SK-N-SH (cell line): ENCODE measurements at regions not wholly inside any gene's neighbourhood (a gene's known extent, or its start where the extent isn't known, plus 50 kb on each side); places are given as distances from the start of the nearest gene placed in this dataset.
A peak's percentile ranks its signal among the peaks of the same experiment; 100 is the strongest.

Experiments
- CTCF ChIA-PET: fragments of 300-600, 350-600 bp; formaldehyde crosslinking; extraction: SDS; loops from one replicate; lab custom pipeline; 2021; lab: Yijun Ruan, JAX
- POLR2A ChIA-PET: fragments of 350-600 bp; sonication (Branson Sonifier 250); formaldehyde crosslinking; extraction: SDS; loops from one replicate; lab custom pipeline; 2020; ENCODE audit warnings: antibody characterized with exemption, inconsistent platforms; lab: Yijun Ruan, JAX
- DNase-seq: peaks from one replicate; pipeline ENCODE4 v3.0.0; 2012
- H2AFZ ChIP-seq: fragments of 200-600 bp; sonication (generic); 2 replicates; pipeline ENCODE4 v1.8.1; 2016; ENCODE audit warnings: antibody characterized with exemption, mild to moderate bottlenecking, low read depth
- H3F3A ChIP-seq: fragments of 200-600 bp; sonication (generic); replicated peaks from 2 replicates; pipeline ENCODE3; 2016; ENCODE audit warnings: antibody characterized with exemption, mild to moderate bottlenecking; ENCODE audit not compliant: insufficient read depth
- H3K27ac ChIP-seq, 2 experiments: fragments of 200-500 bp in 1 of 2; fragments of 200-600 bp in 1 of 2; sonication (Bioruptor generic) in 1 of 2; sonication (generic), shearing (Covaris generic) in 1 of 2; 2 replicates each; pipeline versions ENCODE4 v1.5.1 to v1.6.1; 2014 to 2016; ENCODE audit warnings: low read depth in 2 of 2, inconsistent platforms in 1 of 2, low read length in 1 of 2, mild to moderate bottlenecking in 1 of 2, mixed read lengths in 1 of 2
- H3K27me3 ChIP-seq: fragments of 200-600 bp; sonication (generic), shearing (Covaris generic); 2 replicates; pipeline ENCODE4 v1.6.1; 2016; ENCODE audit warnings: mixed run types; ENCODE audit not compliant: insufficient read depth
- H3K36me3 ChIP-seq, 2 experiments: fragments of 200-500 bp in 1 of 2; fragments of 200-600 bp in 1 of 2; sonication (Bioruptor generic) in 1 of 2; sonication (generic) in 1 of 2; replicated peaks in 1 of 2; 2 replicates each; pipeline versions ENCODE3 to v1.5.1; 2014 to 2016; ENCODE audit warnings: low read length in 1 of 2, mild to moderate bottlenecking in 1 of 2; ENCODE audit not compliant: insufficient read depth in 2 of 2, control insufficient read depth in 1 of 2
- H3K4me1 ChIP-seq, 2 experiments: fragments of 200-500 bp in 1 of 2; fragments of 200-600 bp in 1 of 2; sonication (Bioruptor generic) in 1 of 2; sonication (generic), shearing (Covaris generic) in 1 of 2; 2 replicates each; pipeline versions ENCODE4 v1.5.1 to v1.6.1; 2014 to 2016; ENCODE audit warnings: low read depth in 1 of 2, low read length in 1 of 2, mixed run types in 1 of 2; ENCODE audit not compliant: insufficient read depth in 2 of 2, control insufficient read depth in 1 of 2
- H3K4me2 ChIP-seq: fragments of 200-600 bp; sonication (generic), shearing (Covaris generic); 2 replicates; pipeline ENCODE4 v1.6.1; 2017; ENCODE audit warnings: mixed run types
- H3K4me3 ChIP-seq, 2 experiments: fragments of 200-500 bp in 1 of 2; fragments of 200-600 bp in 1 of 2; sonication (Bioruptor generic) in 1 of 2; sonication (generic), shearing (Covaris generic) in 1 of 2; 2 replicates each; pipeline versions ENCODE4 v1.5.1 to v1.8.1; 2014 to 2016; ENCODE audit warnings: low read depth in 2 of 2, inconsistent platforms in 1 of 2, low read length in 1 of 2, mild to moderate bottlenecking in 1 of 2, mixed read lengths in 1 of 2, moderate library complexity in 1 of 2
- H3K79me2 ChIP-seq: fragments of 200-600 bp; sonication (generic); 2 replicates; pipeline ENCODE4 v1.8.1; 2017; ENCODE audit warnings: mild to moderate bottlenecking; ENCODE audit not compliant: insufficient read depth
- H3K9ac ChIP-seq: fragments of 200-600 bp; sonication (generic); 2 replicates; pipeline ENCODE4 v1.6.1; 2017; ENCODE audit warnings: mixed run types
- H3K9me2 ChIP-seq: fragments of 200-600 bp; sonication (generic); 2 replicates; pipeline ENCODE4 v1.6.1; 2017; ENCODE audit warnings: mixed run types
- H3K9me3 ChIP-seq: fragments of 200-600 bp; sonication (generic); 2 replicates; pipeline ENCODE4 v1.6.1; 2017; ENCODE audit warnings: mixed run types, mild to moderate bottlenecking, moderate library complexity
- H4K20me1 ChIP-seq: fragments of 200-600 bp; sonication (generic); 2 replicates; pipeline ENCODE4 v1.6.1; 2017; ENCODE audit warnings: mild to moderate bottlenecking, mixed run types; ENCODE audit not compliant: insufficient read depth
- EP300 ChIP-seq, 2 experiments: IDR thresholded peaks; 2 replicates each; pipeline versions ENCODE4 v1.4.0 to v1.6.1; 2012; ENCODE audit warnings: borderline replicate concordance in 1 of 2, low read depth in 1 of 2, low read length in 1 of 2
- EZH2phosphoT487 ChIP-seq: fragments of 200-600 bp; sonication (generic); IDR thresholded peaks from 2 replicates; pipeline ENCODE4 v1.6.1; 2017; ENCODE audit warnings: low read depth, mixed run types, mild to moderate bottlenecking, antibody characterized with exemption, moderate library complexity, borderline replicate concordance
- JUND ChIP-seq: IDR thresholded peaks from 2 replicates; pipeline ENCODE4 v1.4.0; 2012
- MXI1 ChIP-seq: IDR thresholded peaks from 2 replicates; pipeline ENCODE4 v1.6.1; 2012; ENCODE audit warnings: mild to moderate bottlenecking, low read depth, low read length, improper control_type of control experiment
- POLR2AphosphoS5 ChIP-seq: IDR thresholded peaks from 2 replicates; pipeline ENCODE4 v1.6.1; 2012; ENCODE audit warnings: low read depth, low read length
- SIN3A ChIP-seq: IDR thresholded peaks from 2 replicates; pipeline ENCODE4 v1.6.1; 2012; ENCODE audit warnings: low read depth, mild to moderate bottlenecking, low read length, moderate library complexity, borderline replicate concordance
- YY1 ChIP-seq: IDR thresholded peaks from 2 replicates; pipeline ENCODE4 v1.4.0; 2012; ENCODE audit warnings: low read depth, mild to moderate bottlenecking
- WGBS: methylation state at CpG from one replicate; pipeline ENCODE4 v1.1.6; 2017; ENCODE audit warnings: low lambda C conversion rate; 5-methylcytosine and 5-hydroxymethylcytosine counted together
- TF ChIP-seq, protein P1 (sequence below): fragments of 200-600 bp; sonication (generic); IDR thresholded peaks from 2 replicates; pipeline ENCODE4 v1.6.1; 2017; ENCODE audit warnings: antibody characterized with exemption, mild to moderate bottlenecking, moderate library complexity
- TF ChIP-seq, protein P2 (sequence below): fragments of 150-350 bp; IDR thresholded peaks from 2 replicates; pipeline ENCODE4 v1.6.1; 2016; ENCODE audit warnings: mild to moderate bottlenecking, low read depth, low read length
- TF ChIP-seq, protein P3 (sequence below): IDR thresholded peaks from 2 replicates; pipeline ENCODE4 v1.4.0; 2012; ENCODE audit warnings: low read depth
- TF ChIP-seq, protein P4 (sequence below): fragments of 150-350 bp; IDR thresholded peaks from 2 replicates; pipeline ENCODE4 v1.6.1; 2017; ENCODE audit warnings: antibody characterized with exemption, low read length, low read depth, borderline replicate concordance
- TF ChIP-seq, protein P5 (sequence below): IDR thresholded peaks from 2 replicates; pipeline ENCODE4 v1.6.1; 2012; ENCODE audit warnings: mild to moderate bottlenecking, low read depth, low read length, moderate library complexity
- TF ChIP-seq, protein P6 (sequence below): IDR thresholded peaks from 2 replicates; pipeline ENCODE4 v1.4.0; 2012; ENCODE audit warnings: low read depth, borderline replicate concordance

DNA sequence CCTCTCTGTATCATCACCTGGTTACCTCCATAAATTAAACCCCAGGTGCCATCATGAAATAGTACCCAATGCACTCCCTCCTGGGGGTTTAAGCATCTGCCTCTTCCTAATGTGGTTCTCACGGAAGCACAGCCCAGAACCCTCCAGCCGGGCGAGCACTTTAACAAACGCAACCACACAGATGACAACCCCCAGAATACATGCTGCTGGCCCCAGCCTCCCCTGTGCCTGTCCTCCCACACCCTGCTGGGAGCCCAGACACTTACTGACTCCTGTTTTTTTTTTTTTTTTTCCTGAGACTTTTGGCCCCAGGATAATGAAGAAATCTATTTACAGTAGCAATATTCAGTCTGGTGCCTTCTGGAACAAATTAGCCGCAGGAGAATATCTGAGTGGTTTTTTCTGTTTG lies 50.0 kb upstream of the COL5A1 start:
- no peak overlapping the region for H3K27ac ChIP-seq
- H3K9me3 ChIP-seq: no peaks in the 10 kb centered on the region
- ChIA-PET POLR2A (no interaction called here), CTCF (no interaction called here)
- H3K9me2 ChIP-seq: no peaks in the 10 kb centered on the region
- peaks cover 6% of the 10 kb centered on the region for H3F3A ChIP-seq
- no peaks in the 10 kb centered on the region for H3K36me3 ChIP-seq
- 87% methylated on average over 5 of the region's 5 CpGs for WGBS
- H3K79me2 ChIP-seq: no peaks in the 10 kb centered on the region
- H3K9ac ChIP-seq: no peak overlapping the region
- TF ChIP-seq, protein P1, sequence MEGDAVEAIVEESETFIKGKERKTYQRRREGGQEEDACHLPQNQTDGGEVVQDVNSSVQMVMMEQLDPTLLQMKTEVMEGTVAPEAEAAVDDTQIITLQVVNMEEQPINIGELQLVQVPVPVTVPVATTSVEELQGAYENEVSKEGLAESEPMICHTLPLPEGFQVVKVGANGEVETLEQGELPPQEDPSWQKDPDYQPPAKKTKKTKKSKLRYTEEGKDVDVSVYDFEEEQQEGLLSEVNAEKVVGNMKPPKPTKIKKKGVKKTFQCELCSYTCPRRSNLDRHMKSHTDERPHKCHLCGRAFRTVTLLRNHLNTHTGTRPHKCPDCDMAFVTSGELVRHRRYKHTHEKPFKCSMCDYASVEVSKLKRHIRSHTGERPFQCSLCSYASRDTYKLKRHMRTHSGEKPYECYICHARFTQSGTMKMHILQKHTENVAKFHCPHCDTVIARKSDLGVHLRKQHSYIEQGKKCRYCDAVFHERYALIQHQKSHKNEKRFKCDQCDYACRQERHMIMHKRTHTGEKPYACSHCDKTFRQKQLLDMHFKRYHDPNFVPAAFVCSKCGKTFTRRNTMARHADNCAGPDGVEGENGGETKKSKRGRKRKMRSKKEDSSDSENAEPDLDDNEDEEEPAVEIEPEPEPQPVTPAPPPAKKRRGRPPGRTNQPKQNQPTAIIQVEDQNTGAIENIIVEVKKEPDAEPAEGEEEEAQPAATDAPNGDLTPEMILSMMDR: no peak
- no peak for TF ChIP-seq SIN3A
- no peak for TF ChIP-seq YY1
- TF ChIP-seq, protein P2, sequence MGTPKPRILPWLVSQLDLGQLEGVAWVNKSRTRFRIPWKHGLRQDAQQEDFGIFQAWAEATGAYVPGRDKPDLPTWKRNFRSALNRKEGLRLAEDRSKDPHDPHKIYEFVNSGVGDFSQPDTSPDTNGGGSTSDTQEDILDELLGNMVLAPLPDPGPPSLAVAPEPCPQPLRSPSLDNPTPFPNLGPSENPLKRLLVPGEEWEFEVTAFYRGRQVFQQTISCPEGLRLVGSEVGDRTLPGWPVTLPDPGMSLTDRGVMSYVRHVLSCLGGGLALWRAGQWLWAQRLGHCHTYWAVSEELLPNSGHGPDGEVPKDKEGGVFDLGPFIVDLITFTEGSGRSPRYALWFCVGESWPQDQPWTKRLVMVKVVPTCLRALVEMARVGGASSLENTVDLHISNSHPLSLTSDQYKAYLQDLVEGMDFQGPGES: no peak
- TF ChIP-seq JUND: no peak
- TF ChIP-seq, protein P3, sequence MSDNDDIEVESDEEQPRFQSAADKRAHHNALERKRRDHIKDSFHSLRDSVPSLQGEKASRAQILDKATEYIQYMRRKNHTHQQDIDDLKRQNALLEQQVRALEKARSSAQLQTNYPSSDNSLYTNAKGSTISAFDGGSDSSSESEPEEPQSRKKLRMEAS: no peak
- TF ChIP-seq POLR2AphosphoS5: no peak
- TF ChIP-seq, protein P4, sequence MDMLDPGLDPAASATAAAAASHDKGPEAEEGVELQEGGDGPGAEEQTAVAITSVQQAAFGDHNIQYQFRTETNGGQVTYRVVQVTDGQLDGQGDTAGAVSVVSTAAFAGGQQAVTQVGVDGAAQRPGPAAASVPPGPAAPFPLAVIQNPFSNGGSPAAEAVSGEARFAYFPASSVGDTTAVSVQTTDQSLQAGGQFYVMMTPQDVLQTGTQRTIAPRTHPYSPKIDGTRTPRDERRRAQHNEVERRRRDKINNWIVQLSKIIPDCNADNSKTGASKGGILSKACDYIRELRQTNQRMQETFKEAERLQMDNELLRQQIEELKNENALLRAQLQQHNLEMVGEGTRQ: no peak
- TF ChIP-seq EZH2phosphoT487: no peak
- no peak for TF ChIP-seq EP300 (IDR thresholded peaks at IDR 0.05; ENCODE audit: borderline replicate concordance in 1 of 2, low read depth in 1 of 2, low read length in 1 of 2)
- TF ChIP-seq, protein P5, sequence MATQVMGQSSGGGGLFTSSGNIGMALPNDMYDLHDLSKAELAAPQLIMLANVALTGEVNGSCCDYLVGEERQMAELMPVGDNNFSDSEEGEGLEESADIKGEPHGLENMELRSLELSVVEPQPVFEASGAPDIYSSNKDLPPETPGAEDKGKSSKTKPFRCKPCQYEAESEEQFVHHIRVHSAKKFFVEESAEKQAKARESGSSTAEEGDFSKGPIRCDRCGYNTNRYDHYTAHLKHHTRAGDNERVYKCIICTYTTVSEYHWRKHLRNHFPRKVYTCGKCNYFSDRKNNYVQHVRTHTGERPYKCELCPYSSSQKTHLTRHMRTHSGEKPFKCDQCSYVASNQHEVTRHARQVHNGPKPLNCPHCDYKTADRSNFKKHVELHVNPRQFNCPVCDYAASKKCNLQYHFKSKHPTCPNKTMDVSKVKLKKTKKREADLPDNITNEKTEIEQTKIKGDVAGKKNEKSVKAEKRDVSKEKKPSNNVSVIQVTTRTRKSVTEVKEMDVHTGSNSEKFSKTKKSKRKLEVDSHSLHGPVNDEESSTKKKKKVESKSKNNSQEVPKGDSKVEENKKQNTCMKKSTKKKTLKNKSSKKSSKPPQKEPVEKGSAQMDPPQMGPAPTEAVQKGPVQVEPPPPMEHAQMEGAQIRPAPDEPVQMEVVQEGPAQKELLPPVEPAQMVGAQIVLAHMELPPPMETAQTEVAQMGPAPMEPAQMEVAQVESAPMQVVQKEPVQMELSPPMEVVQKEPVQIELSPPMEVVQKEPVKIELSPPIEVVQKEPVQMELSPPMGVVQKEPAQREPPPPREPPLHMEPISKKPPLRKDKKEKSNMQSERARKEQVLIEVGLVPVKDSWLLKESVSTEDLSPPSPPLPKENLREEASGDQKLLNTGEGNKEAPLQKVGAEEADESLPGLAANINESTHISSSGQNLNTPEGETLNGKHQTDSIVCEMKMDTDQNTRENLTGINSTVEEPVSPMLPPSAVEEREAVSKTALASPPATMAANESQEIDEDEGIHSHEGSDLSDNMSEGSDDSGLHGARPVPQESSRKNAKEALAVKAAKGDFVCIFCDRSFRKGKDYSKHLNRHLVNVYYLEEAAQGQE: no peak
- TF ChIP-seq, protein P6, sequence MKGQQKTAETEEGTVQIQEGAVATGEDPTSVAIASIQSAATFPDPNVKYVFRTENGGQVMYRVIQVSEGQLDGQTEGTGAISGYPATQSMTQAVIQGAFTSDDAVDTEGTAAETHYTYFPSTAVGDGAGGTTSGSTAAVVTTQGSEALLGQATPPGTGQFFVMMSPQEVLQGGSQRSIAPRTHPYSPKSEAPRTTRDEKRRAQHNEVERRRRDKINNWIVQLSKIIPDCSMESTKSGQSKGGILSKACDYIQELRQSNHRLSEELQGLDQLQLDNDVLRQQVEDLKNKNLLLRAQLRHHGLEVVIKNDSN: no peak
- no peak for TF ChIP-seq MXI1
- H4K20me1 ChIP-seq: no peaks in the 10 kb centered on the region
- H3K4me3 ChIP-seq: no peak overlapping the region
- H3K4me2 ChIP-seq: no peak overlapping the region
- DNase-seq: peak; percentile 59
- no peaks in the 10 kb centered on the region for H3K27me3 ChIP-seq
- H2AFZ ChIP-seq: no peak overlapping the region
- peaks cover 8 to 9% of the 10 kb centered on the region in 2 experiments; a peak in 1 of 4 replicates for H3K4me1 ChIP-seq
